ENCODE measurements at regions not wholly inside any gene's neighbourhood (a gene's known extent, or its start where the extent isn't known, plus 50 kb on each side); places are given as distances from the start of the nearest gene placed in this dataset.
A peak's percentile ranks its signal among the peaks of the same experiment; 100 is the strongest.

- no peak overlapping the region for H3K9ac ChIP-seq (replicated peaks in 1 of 4; ENCODE audit: extremely low read depth in 1 of 4, low read depth in 3 of 4, low read length in 3 of 4)
- H3K23me2 ChIP-seq (ENCODE audit: low read depth, low read length): no peaks in the 10 kb centered on the region; the same call in 1 of the 2 replicates
- no peak overlapping the region for H3K18ac ChIP-seq (ENCODE audit: extremely low read depth, low read length)
- no peak overlapping the region for H4K91ac ChIP-seq (replicated peaks; ENCODE audit: insufficient read length, low read length)
- no peaks in the 10 kb centered on the region for H3K79me2 ChIP-seq (ENCODE audit: control insufficient read depth in 1 of 2, insufficient read depth in 2 of 2, low read length in 2 of 2)
- H3K27ac ChIP-seq (ENCODE audit: low read depth, low read length): no peak overlapping the region
- no peak overlapping the region for H3K4ac ChIP-seq (replicated peaks; ENCODE audit: insufficient read length, low read depth, low read length)
- no peak overlapping the region for H3K4me3 ChIP-seq (ENCODE audit: extremely low read depth in 1 of 4, insufficient read depth in 2 of 4, low read depth in 3 of 4, low read length in 4 of 4)
- FAIRE-seq (no peak), DNase-seq (ENCODE audit: low read depth in 1 of 2, low spot score in 2 of 2) (no peak)
- H2AK5ac ChIP-seq (ENCODE audit: low read depth, low read length): no peak overlapping the region
- H3K14ac ChIP-seq (ENCODE audit: insufficient read length): no peak overlapping the region
- H3K36me3 ChIP-seq (ENCODE audit: control insufficient read depth in 2 of 4, insufficient read depth in 4 of 4, low read length in 3 of 4): no peaks in the 10 kb centered on the region
- TF ChIP-seq BACH1 (IDR thresholded peaks at IDR 0.05; ENCODE audit: low read length): no peak
- no peak for TF ChIP-seq HDAC2 (IDR thresholded peaks at IDR 0.05; ENCODE audit: borderline replicate concordance in 1 of 2, low read depth in 2 of 2, low read length in 2 of 2)
- TF ChIP-seq SAP30 (IDR thresholded peaks at IDR 0.05; ENCODE audit: insufficient read depth, insufficient replicate concordance, low read length): no peak
- TF ChIP-seq BRCA1 (IDR thresholded peaks at IDR 0.05; ENCODE audit: low read depth, low read length): no peak
- TF ChIP-seq, protein P1, sequence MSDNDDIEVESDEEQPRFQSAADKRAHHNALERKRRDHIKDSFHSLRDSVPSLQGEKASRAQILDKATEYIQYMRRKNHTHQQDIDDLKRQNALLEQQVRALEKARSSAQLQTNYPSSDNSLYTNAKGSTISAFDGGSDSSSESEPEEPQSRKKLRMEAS (IDR thresholded peaks at IDR 0.05): 0 out of 2 replicates have a peak, but pooled peaks have one; percentile 7
- CTCF ChIA-PET (ENCODE audit: partially characterized antibody): interaction anchor here (0.8 to 1.0 kb wide), 3 partner anchors 14 to 252 kb away, joined by 3 to 4 read pairs (median 3); no protein-coding TSS in a partner anchor
- H3K4me2 ChIP-seq (ENCODE audit: insufficient read depth in 1 of 2, low read depth in 2 of 2, low read length in 2 of 2): no peak overlapping the region
- H2BK120ac ChIP-seq (replicated peaks; ENCODE audit: low read depth, low read length): no peak overlapping the region
- no peaks in the 10 kb centered on the region for H4K20me1 ChIP-seq (replicated peaks in 1 of 2; ENCODE audit: control insufficient read depth in 1 of 2, insufficient read depth in 2 of 2, low read length in 2 of 2)
- no peak overlapping the region for H2BK15ac ChIP-seq (ENCODE audit: low read length)
- no peak overlapping the region for H3K23ac ChIP-seq (ENCODE audit: insufficient read length)
- no peaks in the 10 kb centered on the region for H3K79me1 ChIP-seq (ENCODE audit: low read depth, low read length)
- peaks cover 0 to 6% (median 3%) of the 10 kb centered on the region in 4 experiments; a peak in 4 of 7 replicates for H3K4me1 ChIP-seq (replicated peaks in 1 of 4; ENCODE audit: control insufficient read depth in 3 of 4, insufficient read depth in 4 of 4, low read length in 3 of 4)
- H3K56ac ChIP-seq (replicated peaks; ENCODE audit: insufficient read length, low read depth, low read length): no peak overlapping the region
- POLR2A ChIA-PET (ENCODE audit: partially characterized antibody): interaction anchor here (1.3 kb wide), 1 partner anchor 100 kb away, joined by 4 read pairs; no protein-coding TSS in a partner anchor
- H4K8ac ChIP-seq (ENCODE audit: extremely low read depth, insufficient read depth, low read length): no peak overlapping the region
- no peaks in the 10 kb centered on the region for H3K27me3 ChIP-seq (replicated peaks in 1 of 4; ENCODE audit: control insufficient read depth in 3 of 4, extremely low read depth in 1 of 4, insufficient read depth in 3 of 4, low read length in 3 of 4)
- H2BK5ac ChIP-seq (ENCODE audit: low read depth, low read length): no peak overlapping the region
- H2AFZ ChIP-seq (ENCODE audit: low read length): no peak overlapping the region
- WGBS, 2 experiments (ENCODE audit: extremely low coverage in 1 of 2, insufficient coverage in 1 of 2, insufficient read length in 1 of 2, insufficient replicate concordance in 2 of 2, low coverage in 1 of 2, low lambda C conversion rate in 2 of 2, missing lambda C conversion rate in 1 of 2): 66% methylated on average over 6 of the region's 6 CpGs; no CpG with 5 or more reads in 1 of the 2 experiments
- H4K5ac ChIP-seq (ENCODE audit: insufficient read length, low read depth, low read length): no peak overlapping the region
- no peak overlapping the region for H2BK12ac ChIP-seq (ENCODE audit: low read depth, low read length)
- H2BK20ac ChIP-seq (ENCODE audit: low read length): no peak overlapping the region
- H3K9me3 ChIP-seq (ENCODE audit: insufficient read depth in 2 of 2, low read depth in 1 of 2, low read length in 1 of 2): no peaks in the 10 kb centered on the region
These were observed 116.5 kb downstream of the SALL1 start for GRCh38 chr16:51034481-51035109.
